SK-N-MC (cell line): ENCODE measurements at regions not wholly inside any gene's neighbourhood (a gene's known extent, or its start where the extent isn't known, plus 50 kb on each side); places are given as distances from the start of the nearest gene placed in this dataset.

Experiments used
- EZH2 ChIP-seq: fragments of 200-600 bp; sonication (generic); IDR thresholded peaks from one replicate; pipeline ENCODE4 v1.6.1; 2017; ENCODE audit warnings: antibody characterized with exemption
- FOXP2 ChIP-seq: optimal IDR thresholded peaks from 2 replicates; pipeline ENCODE3; 2011; ENCODE audit warnings: mild to moderate bottlenecking, moderate library complexity; ENCODE audit not compliant: insufficient read depth; ENCODE audit errors: extremely low read length, control extremely low read depth
- POLR2AphosphoS5 ChIP-seq: IDR thresholded peaks from 2 replicates; pipeline ENCODE4 v1.6.1; 2012; ENCODE audit warnings: mild to moderate bottlenecking, low read depth, low read length, borderline replicate concordance

DNA sequence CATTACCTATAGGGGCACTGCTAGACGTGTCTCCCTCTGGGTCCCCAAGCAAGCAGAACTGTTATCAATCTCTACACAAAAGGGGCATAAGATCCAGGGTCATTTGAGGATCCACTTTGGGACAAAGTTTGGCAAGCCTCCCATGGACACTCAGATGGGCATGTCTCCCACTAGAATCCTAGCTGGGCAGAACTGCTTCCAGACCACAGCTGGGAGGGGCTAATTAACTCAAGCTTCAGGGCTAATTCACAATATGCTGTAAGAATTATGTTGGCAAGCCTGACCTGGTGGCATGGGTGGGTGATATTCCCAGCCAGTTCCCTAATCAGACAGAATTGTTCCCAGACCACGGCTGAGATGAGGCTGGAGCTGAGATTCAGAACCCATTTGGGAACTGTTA lies 738.4 kb upstream of the FZD8 start:
- TF ChIP-seq EZH2 (no peak), POLR2AphosphoS5 (no peak), FOXP2 (no peak)
